Right ventricle myocardium inferior (tissue), 1 donor: ENCODE measurements at regions not wholly inside any gene's neighbourhood (a gene's known extent, or its start where the extent isn't known, plus 50 kb on each side); places are given as distances from the start of the nearest gene placed in this dataset.
A peak's percentile ranks its signal among the peaks of the same experiment; 100 is the strongest.

Experiments
- ATAC-seq: fragments of 200-7000 bp; cut with Tn5 transposase; one replicate; pipeline ENCODE4 v1.9.1; 2020; ENCODE audit warnings: mild to moderate bottlenecking, moderate library complexity
- DNase-seq: peaks from one replicate; pipeline ENCODE4 v3.0.0; 2021; ENCODE audit errors: missing footprints
- intact Hi-C: fragments of 100-400 bp; cut with DNase I; formaldehyde crosslinking; loops from one replicate; pipeline ENCODE4 v1.11.0; 2022
- donor health status: DM: no; HTN: yes; CAD: no; lungs with severe emphysema.

DNA sequence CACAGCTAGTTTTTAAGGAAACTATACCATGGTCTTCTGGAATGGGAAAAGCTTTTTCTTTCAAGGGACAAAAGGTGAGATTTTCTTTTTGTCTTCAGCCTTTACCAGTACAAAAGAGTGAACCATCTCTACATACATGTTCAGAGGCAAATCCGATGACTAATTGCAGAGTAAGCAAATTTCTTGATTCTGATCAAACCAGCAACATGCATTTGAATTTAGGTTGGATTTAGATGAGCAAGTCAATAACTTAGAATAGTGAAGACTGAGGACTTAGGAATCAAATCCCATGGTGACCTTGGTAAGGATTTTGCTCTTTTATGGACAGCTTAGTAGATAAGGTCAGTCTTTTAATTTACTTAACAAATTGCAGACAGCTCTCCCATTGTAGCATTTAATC, 65.9 kb upstream of the BLID start:
- ATAC-seq = no peak
- DNase-seq = no peak
- intact Hi-C loops = loop anchor here (10.0 kb wide), 1 partner anchor 47 kb away; no protein-coding TSS in a partner anchor

DNA sequence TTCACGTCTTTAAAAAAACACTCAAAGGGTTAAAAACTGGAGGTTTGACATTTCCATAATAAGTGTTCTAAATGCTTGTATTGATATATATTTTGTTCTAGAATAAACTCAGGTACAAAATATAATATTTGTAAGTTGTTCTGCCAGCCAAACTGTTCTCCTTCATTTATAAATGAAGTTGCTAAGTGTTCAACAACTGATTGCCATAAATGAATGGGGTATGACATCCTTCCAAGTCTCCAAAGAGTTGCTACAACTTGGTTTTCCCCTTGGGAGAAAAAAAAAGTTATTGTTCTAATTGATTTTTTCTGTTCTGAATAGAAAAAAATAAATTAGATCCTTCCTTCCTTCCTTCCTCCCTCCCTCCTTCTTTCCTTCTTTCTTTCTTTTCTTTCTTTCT, 65.4 kb upstream of the BLID start:
- intact Hi-C loops = loop anchor here (10.0 kb wide), 1 partner anchor 47 kb away; no protein-coding TSS in a partner anchor
- no peak for DNase-seq
- no peak for ATAC-seq

DNA sequence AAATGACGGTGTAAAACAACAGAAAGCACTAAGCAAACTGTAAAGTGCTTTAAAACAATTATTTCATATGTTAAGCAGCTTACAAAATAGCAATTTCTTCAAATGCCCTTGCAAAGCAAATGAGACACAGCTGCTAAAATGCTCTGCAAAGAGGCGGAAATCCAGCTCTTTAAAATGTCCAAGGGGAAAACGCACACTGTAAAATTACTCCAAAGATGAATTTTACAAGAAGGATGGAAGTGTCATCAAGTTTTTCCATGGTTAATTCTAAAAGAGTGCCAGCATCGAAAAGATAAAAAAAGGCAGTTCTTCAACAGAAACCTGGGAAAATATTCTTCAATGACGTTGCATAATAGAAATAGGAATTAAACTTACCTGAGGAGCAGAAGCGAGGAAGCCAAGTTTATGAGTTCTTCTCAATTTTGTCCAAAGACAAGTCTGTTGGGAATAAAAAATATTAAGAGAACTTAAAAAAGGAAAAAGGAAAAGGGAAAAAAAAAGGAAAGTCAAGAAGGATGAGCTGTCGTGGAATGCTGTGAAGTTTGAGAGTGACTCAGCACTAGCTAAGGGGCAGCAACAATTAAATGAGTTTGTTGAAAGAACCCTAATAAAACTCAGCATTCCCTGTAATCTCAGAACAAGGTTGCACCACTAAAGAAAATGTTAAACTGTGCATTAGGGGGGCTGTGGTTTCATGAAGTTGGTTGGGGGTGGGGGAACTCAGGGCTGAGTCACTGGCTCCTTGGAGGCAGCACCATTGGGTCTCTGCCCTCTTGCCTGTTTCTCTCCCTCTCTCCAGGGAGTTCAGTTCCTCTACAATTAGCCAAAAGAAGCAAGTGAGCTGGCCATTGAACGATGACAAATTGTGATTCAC, 64.2 kb upstream of the BLID start:
- DNase-seq = no peak
- intact Hi-C loops = loop anchor here (10.0 kb wide), 1 partner anchor 45 kb away; no protein-coding TSS in a partner anchor
- ATAC-seq = peak; percentile 50

DNA sequence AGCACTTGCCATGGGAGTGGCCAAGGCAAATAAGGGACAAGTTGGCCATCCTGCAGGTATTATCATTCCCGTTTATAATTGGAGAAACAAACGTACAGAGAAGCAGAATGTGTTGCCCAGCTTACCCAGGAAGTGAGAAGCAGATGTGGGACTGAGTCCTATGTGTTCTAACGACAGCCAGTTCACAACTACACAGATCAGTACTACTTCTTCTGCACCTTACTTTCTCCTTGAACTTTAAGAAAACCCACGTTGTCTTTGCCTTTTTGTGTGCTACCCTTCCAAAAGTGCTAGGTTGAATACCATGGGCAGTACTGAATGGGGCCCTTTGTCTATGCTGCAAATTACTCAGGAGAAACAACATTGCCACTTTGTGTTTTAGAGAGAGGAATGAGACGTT, 62.8 kb upstream of the BLID start:
- ATAC-seq (no peak), DNase-seq (no peak)
- intact Hi-C loops = no loop called here

DNA sequence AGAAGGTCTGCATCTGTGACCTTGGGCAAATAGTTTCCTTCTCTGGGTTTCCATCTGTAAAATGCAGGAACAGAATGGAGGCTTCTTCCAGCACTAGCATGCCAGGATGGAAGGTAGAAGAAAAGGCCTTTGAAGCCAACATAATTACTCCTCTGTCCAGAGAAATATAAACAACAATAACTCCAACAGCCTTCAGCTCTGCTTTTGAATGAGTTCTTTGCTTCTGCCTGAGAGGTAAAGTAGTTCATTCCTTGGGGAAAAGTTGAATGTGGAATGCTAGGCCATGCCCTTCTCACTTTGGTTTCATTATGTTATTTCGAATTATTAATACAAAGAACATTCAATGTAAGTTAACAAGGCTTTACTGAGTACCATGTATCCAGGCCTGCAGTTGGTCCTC, 61.2 kb upstream of the BLID start:
- intact Hi-C loops = no loop called here
- no peak for DNase-seq
- no peak for ATAC-seq

DNA sequence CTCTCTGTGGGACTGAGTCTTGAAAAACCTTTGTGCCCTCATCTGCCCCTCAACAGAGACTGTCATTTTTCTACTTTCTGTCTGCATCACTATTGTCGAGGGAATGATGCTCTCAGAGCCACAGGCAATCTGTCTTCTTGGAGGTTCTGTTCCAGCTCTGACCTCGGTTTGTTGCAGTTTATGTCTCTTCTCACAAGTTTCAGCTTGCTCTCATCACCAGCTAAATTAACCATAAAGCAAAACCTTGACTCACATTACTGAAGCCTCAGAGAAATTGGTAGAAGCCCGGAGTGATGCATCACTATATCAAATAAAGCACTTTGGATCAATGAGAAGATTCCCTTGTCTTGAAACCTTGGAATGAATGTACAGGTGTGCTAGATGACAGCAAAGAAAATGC, 60.6 kb upstream of the BLID start:
- DNase-seq (no peak), ATAC-seq (no peak)
- intact Hi-C loops = no loop called here

DNA sequence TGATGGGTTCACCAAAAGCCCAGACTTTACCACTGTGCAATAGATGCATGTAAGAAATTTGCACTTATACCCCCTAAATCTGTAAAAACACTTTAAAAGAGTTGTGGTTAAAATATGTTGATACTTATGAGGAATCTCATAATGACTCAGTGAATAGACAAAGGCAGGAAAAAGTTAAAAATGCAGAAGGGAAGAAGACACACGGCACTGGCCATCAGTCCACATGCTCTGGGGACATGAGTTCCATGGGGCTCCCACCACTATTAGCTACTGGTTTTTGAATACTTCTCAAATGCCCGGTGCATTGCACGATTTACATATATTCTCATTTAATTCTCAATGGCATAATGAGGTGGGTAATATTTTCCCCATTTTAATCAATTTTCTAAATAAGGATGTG, 59.3 kb upstream of the BLID start:
- intact Hi-C loops = no loop called here
- ATAC-seq (no peak), DNase-seq (no peak)

DNA sequence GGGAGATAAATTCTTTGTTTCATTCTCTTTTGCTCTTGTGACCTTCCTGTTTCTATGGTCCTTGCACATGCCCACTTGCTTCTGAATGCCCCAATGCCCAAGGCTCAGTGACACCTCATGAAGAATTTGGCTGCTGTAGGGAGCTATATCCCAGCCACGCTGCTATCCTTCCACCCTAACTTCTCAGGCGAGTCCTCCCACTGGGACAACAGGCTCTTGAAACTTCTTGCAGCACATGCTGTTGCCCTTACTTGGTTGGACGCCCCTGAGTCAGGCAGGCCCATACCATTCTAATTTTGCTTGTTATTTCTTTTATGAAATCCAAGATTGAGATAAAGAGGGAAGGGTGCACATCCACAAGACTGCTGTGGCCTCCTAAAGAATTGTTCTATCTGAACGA, 57.6 kb upstream of the BLID start:
- no peak for ATAC-seq
- intact Hi-C loops = no loop called here

DNA sequence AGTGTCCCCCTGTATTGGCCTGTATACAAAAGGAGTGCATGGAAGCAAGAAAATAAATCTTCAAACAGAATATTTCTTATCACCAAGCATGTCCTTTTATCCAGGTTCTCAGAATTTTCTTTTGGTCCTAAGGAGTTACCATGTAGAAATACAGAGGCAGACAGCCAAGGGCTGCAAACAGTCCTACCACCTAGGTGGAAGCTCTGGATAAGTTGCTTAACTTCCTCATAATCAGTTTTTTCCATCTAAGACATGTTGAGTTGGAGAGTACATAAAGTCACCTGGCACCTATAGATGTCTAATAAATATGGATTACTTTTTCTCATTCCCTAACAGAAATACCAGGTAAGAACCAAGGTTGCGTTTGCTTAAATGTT, 57.0 kb upstream of the BLID start:
- ATAC-seq (no peak), DNase-seq (no peak)
- intact Hi-C loops = no loop called here

More for the DNA sequence above, 57.6 kb upstream of the BLID start:
- DNase-seq = no peak

DNA sequence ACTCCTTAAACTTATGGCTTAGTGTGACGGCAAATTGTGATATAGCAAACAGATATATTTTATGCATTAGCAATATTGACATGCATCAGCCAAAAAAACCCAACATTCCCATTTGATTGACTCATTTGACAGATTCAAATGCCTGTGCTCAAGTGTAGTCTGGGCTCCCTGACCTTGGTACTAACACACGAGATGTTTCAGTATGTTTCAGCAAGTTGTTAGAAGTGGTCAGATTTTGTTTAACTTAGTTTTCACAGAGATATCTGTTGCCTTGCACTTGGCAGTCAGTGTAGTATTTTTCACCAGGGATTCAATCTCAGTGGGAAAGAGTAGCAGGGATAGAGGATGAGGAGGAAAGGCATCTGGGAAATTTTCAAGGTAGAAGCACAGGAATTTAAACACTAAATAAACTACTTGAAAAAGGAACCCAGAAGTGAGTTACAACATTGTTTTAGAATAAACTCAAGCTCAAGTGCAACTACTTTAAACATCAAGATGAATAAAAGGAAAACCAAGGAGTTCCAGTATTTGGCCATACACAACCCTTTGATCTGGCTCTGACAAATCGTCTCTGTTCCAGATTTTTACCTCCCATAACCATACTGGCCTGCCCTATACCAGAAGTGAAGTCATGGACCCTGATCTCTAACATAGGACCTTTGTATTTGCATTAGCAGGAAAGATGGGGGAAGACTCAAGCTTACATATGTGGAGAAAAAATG, 56.5 kb upstream of the BLID start:
- ATAC-seq = no peak
- intact Hi-C loops = no loop called here
- no peak for DNase-seq

DNA sequence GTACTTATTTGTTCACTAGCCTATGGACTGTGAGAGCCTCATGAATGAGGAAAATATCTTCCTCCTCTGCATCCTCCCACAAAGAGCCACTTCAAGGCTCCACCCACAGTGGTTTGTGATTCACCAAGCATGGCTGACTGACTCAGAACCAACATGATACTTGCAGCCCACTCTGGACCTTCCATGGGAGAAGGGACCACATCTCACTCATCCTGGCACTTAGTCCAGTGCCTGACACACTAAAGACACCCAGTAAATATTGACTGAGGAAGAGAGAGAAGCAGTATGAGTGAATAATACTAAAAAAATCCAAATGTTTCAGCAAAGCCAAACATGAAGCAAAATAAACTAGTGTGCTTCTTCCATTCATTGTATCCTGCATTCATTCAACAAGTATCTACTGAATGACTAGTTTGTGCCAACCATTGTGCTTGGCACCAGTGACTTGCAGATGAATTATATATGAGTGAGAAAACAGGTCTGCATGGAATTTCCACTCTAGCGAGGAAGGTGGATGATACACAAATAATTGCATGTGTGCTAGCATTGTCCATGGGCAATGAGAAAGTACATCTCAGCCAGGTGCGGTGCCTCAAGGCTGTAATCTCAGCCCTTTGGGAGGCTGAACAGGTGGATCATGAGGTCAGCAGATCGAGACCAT, 54.9 kb upstream of the BLID start:
- intact Hi-C loops = no loop called here
- DNase-seq (no peak), ATAC-seq (no peak)

DNA sequence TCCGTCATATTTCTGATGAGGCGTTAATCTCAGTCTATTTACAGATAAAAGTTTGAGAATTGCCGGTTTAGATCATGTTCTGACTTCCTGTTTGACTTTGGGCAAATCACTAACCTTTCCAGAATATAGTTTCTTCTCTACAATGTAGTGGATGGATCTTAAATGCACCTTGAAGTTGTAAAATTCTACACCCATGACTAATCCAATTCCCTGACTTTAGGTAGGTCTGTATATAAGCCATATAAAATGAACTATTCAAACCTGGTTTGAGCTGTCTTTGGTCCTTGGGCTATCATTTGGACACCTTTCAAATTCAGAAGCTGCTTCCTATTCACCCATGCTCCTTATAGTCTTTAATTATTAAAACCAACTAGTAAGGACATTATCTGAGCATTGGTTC, 52.2 kb upstream of the BLID start:
- no peak for ATAC-seq
- intact Hi-C loops = no loop called here
- no peak for DNase-seq

DNA sequence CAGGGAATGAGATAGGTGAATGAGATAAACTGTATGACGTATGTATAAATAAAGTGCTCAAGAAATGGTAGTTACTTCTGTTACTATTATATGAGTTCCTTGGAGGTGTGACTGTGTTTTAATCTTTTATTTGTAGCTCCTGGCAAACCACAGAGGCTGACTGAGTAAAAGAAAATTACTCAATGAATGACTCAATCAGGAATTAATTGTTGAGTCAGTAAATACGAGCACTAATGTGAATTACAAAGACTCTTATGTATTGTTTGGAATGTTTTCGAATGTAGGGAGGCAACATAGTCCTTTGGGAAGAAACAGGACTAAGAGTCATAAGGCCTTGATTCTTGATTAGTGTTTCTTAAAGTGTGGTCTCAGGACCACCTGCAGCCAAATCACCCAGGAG, 51.1 kb upstream of the BLID start:
- intact Hi-C loops = no loop called here
- no peak for ATAC-seq
- DNase-seq = no peak

DNA sequence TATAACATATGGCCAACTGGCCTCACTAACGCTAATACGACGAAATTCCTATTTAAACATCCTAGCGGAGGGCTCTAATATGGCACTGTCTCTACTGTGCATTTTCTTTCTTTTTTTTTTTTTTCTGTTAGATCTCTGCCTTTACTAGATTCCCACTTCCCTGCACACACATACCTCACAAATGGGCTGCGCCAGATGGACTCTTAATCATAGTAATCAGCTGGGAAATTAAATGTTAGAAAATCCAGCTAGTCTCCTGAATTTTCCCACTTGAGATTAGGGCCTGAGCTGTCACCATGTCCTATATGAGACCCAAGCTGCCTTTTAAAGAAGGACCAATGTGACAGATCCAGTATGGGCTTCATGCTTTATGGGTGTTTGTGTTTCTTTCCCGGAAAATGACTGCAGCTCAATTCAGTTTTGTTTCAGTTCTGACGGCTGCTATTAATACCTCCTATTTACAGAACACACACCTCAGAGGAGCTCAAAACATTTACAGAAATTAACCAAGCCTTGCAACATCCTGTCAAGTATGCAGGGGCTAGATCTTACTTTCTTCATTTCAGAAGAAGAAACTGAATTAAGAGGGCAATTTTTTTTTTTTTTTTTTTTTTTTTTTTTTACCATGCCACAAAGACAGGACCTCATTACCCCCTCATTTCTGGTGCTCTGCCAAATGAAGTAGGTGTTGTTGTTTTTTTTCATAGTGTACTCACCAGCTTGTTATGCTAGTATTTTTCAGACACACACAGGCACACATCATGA, 49.8 kb upstream of the BLID start:
- intact Hi-C loops = no loop called here
- DNase-seq (no peak), ATAC-seq (no peak)
